PC-3 (cell line): ENCODE measurements at regions not wholly inside any gene's neighbourhood (a gene's known extent, or its start where the extent isn't known, plus 50 kb on each side); places are given as distances from the start of the nearest gene placed in this dataset.

Source experiments
- CTCF ChIP-seq: fragments of 300-600 bp; sonication (generic); conservative IDR thresholded peaks from 2 replicates; pipeline ENCODE4 v1.5.1; 2017; ENCODE audit warnings: antibody characterized with exemption, low read depth, mild to moderate bottlenecking, low read length
- EZH2 ChIP-seq: fragments of 300-600 bp; sonication (generic); IDR thresholded peaks from one replicate; pipeline ENCODE4 v1.6.1; 2017; ENCODE audit warnings: antibody characterized with exemption, mild to moderate bottlenecking, low read length; ENCODE audit not compliant: unreplicated experiment
- EZH2phosphoT487 ChIP-seq: fragments of 300-600 bp; sonication (generic); IDR thresholded peaks from 2 replicates; pipeline ENCODE4 v1.6.1; 2018; ENCODE audit warnings: mild to moderate bottlenecking, antibody characterized with exemption, low read length, borderline replicate concordance

DNA sequence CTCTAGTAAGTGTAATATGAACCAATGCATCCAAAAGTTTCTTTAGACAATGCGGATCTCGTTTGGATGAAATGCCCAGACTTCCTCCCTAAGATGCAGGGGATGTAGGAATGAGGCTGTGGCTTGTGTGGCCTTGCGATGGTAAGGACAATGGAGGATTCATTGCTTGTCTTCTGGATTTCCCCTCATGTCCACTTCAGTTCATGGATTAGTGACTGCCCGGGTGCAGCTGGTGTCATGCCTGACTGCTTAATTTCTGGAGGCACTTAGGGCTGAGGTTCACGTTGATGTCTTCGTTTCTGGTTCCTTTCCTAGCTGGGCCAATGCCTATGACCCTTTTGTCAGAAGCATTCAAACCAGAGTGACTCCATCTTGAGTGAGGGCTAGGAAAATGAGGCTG lies 93.8 kb downstream of the SCP2D1 start:
- no peak for TF ChIP-seq EZH2
- no peak for TF ChIP-seq CTCF
- no peak for TF ChIP-seq EZH2phosphoT487
